ENCODE measurements at regions not wholly inside any gene's neighbourhood (a gene's known extent, or its start where the extent isn't known, plus 50 kb on each side); places are given as distances from the start of the nearest gene placed in this dataset.

GRCh38 chr11:104588446-104588845 is 309.8 kb downstream of the CASP12 start:
- in situ Hi-C loops (cut with MboI) (no loop called here), intact Hi-C loops (cut with micrococcal nuclease) (no loop called here)
- CTCF ChIA-PET (ENCODE audit: low intra/inter-chr PET ratio) = no interaction called here
- no peak overlapping the region for H2AFZ ChIP-seq (ENCODE audit: low read depth, low read length)
- H3K9me3 ChIP-seq (replicated peaks; ENCODE audit: control insufficient read depth, insufficient read depth, low read depth, low read length) = no peaks in the 10 kb centered on the region
- no peaks in the 10 kb centered on the region for H3K36me3 ChIP-seq (ENCODE audit: control insufficient read depth, insufficient read depth, low read length)
- no peak overlapping the region for H3K27ac ChIP-seq (ENCODE audit: extremely low read depth, low read depth, low read length)
- no peak for DNase-seq (ENCODE audit: extremely low read depth in 1 of 4, low spot score in 3 of 4)
- H3K27me3 ChIP-seq (ENCODE audit: control insufficient read depth in 2 of 2, insufficient read depth in 2 of 2, low read length in 2 of 2) = no peaks in the 10 kb centered on the region
- H3K4me2 ChIP-seq (ENCODE audit: insufficient read depth, low read length) = no peak overlapping the region
- TF ChIP-seq ZNF436 (CRISPR knock-in tag; IDR thresholded peaks at IDR 0.05) = no peak
- no peak for TF ChIP-seq CEBPZ (IDR thresholded peaks at IDR 0.05; ENCODE audit: borderline replicate concordance, low read depth, low read length)
- no peak for TF ChIP-seq ARNT (IDR thresholded peaks at IDR 0.05)
- no peak for TF ChIP-seq HMG20B (CRISPR knock-in tag; IDR thresholded peaks at IDR 0.05)
- TF ChIP-seq ETV6 (IDR thresholded peaks at IDR 0.05; ENCODE audit: borderline replicate concordance in 1 of 2, low read depth in 2 of 2, low read length in 1 of 2) = no peak
- no peak for TF ChIP-seq ETV6 (CRISPR knock-in tag; IDR thresholded peaks at IDR 0.05; ENCODE audit: borderline replicate concordance)
- TF ChIP-seq HOXB6 (CRISPR knock-in tag; IDR thresholded peaks at IDR 0.05; ENCODE audit: borderline replicate concordance) = no peak
- TF ChIP-seq MTA2 (IDR thresholded peaks at IDR 0.05; ENCODE audit: low read depth) = no peak
- TF ChIP-seq MNT (conservative IDR thresholded peaks at IDR 0.05) = no peak
- no peak for ATAC-seq
- H3K79me2 ChIP-seq (ENCODE audit: control insufficient read depth, insufficient read depth, low read length) = no peaks in the 10 kb centered on the region
- H3K4me3 ChIP-seq = no peak overlapping the region
- no peaks in the 10 kb centered on the region for H3K9me1 ChIP-seq (ENCODE audit: control insufficient read depth, insufficient read depth, low read length)
- no TSS peak for BruUV-seq (replicated peaks)
- FAIRE-seq = no peak
- no peaks in the 10 kb centered on the region for H4K20me1 ChIP-seq (replicated peaks; ENCODE audit: control insufficient read depth, insufficient read depth, low read length)
- no peaks in the 10 kb centered on the region for H3K4me1 ChIP-seq (replicated peaks in 1 of 2; ENCODE audit: control insufficient read depth in 2 of 2, insufficient read depth in 2 of 2, low read length in 2 of 2)
- 4% methylated on average over 2 of the region's 2 CpGs for WGBS (ENCODE audit: insufficient coverage, low coverage, missing lambda C conversion rate)
- no peak overlapping the region for H3K9ac ChIP-seq (ENCODE audit: insufficient read depth in 1 of 2, low read depth in 2 of 2, low read length in 2 of 2)
- POLR2A ChIA-PET = no interaction called here

Measured in K562 (cell line).